ENCODE measurements at regions not wholly inside any gene's neighbourhood (a gene's known extent, or its start where the extent isn't known, plus 50 kb on each side); places are given as distances from the start of the nearest gene placed in this dataset.

- H3K4me3 ChIP-seq (ENCODE audit: low read depth, low read length), result no peak overlapping the region
- no peak for DNase-seq (ENCODE audit: low read depth)
- TF ChIP-seq CTCF (conservative IDR thresholded peaks at IDR 0.05; ENCODE audit: low read depth, low read length), result no peak
Measured at GRCh38 chr16:72442385-72443158, 270.6 kb upstream of the PMFBP1 start.

DNA sequence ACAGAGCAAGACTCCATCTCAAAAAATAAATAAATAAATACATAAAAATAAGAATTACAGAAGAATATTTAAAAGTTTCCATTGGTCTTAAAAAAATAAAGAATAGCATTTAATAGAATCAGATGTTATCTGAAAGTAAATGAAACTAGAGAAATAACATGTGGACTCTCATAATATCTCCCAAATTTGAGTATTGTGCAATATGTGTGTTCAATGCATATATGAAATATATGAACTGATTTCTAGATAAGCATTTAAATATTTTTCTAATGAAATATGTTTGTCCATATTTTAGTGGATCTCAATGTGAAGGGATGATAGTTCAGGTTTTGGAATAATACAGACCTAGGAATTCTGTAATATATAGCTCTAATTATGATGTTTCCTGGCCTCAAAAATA is 265.9 kb upstream of the PMFBP1 start:
- no peak for TF ChIP-seq CTCF (conservative IDR thresholded peaks at IDR 0.05; ENCODE audit: low read depth, low read length)
- no peak overlapping the region for H3K4me3 ChIP-seq (ENCODE audit: low read depth, low read length)
- DNase-seq (ENCODE audit: low read depth), result no peak

GRCh38 chr16:72434159-72434558 is 262.2 kb upstream of the PMFBP1 start:
- DNase-seq (ENCODE audit: low read depth), result peak; percentile 20

DNA sequence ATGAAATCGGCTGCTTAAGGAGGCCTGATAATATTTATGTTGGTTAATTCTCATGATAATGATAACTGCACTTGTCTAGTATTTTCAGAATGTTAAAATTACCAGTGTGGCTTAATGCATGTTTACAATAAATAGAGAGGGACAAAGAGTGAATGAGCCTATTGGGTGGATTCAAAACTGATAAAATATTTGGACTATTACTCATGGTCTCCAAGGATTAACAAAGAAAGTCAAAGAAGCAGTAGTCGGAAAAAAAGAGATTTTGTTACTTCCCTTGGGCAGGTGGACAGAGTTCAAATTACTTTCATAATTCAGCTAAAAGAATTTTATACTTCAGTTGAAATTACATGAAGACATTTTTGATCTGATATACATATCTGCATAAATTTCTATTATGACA is 258.2 kb upstream of the PMFBP1 start:
- no peak for DNase-seq (ENCODE audit: low read depth)
- TF ChIP-seq CTCF (conservative IDR thresholded peaks at IDR 0.05; ENCODE audit: low read depth, low read length), result no peak
- no peak overlapping the region for H3K4me3 ChIP-seq (ENCODE audit: low read depth, low read length)

More at GRCh38 chr16:72434159-72434558, 262.2 kb upstream of the PMFBP1 start:
- no peak overlapping the region for H3K4me3 ChIP-seq (ENCODE audit: low read depth, low read length)
- no peak for TF ChIP-seq CTCF (conservative IDR thresholded peaks at IDR 0.05; ENCODE audit: low read depth, low read length)

GRCh38 chr16:72429671-72430081 is 257.7 kb upstream of the PMFBP1 start:
- no peak for TF ChIP-seq CTCF (conservative IDR thresholded peaks at IDR 0.05; ENCODE audit: low read depth, low read length)
- no peak for DNase-seq (ENCODE audit: low read depth)
- no peak overlapping the region for H3K4me3 ChIP-seq (ENCODE audit: low read depth, low read length)

DNA sequence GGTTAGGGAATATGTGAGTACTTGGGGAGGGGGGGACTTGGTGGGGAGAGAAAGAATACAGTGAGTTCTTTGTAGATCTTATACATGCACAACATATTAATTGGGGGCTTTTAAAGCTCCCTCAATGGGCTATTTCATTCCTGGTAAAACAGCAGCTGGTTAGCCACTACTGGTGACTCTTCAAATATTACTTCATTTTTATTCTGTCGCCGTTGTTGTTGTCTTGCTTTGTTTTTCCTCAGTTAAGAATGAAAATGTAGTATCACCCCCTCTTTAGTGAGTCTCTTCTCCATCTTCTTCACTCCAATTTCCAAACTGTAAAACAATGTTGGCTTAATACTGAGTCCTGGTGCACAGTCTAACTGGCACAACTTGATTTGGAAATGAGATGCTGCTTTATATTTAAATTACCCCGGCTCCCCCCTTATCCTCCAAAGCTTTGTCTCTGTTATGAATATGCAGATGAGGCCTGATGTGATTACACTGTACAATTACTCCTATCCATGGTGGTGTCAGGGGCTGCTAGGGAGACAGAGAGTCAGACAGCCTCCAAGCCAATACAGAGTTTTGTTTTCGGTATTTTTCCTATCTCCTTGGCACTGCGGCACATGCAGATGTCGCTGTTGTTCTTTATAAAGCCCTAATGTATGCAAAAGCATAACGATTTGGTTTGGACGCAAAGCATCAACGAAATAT is 256.9 kb upstream of the PMFBP1 start:
- no peak for DNase-seq (ENCODE audit: low read depth)
- H3K4me3 ChIP-seq (ENCODE audit: low read depth, low read length), result no peak overlapping the region
- no peak for TF ChIP-seq CTCF (conservative IDR thresholded peaks at IDR 0.05; ENCODE audit: low read depth, low read length)

All from epithelial cell of proximal tubule (primary cell).